ENCODE measurements at regions not wholly inside any gene's neighbourhood (a gene's known extent, or its start where the extent isn't known, plus 50 kb on each side); places are given as distances from the start of the nearest gene placed in this dataset.

GRCh38 chr7:79790656-79791262 is 337.3 kb upstream of the MAGI2 start:
- H3K4me3 ChIP-seq: no peak overlapping the region
- no peaks in the 10 kb centered on the region for H3K9me3 ChIP-seq
- DNase-seq: no peak
- no peak overlapping the region for H3K27ac ChIP-seq
- no peak for TF ChIP-seq CTCF (IDR thresholded peaks at IDR 0.05)
- intact Hi-C loops (cut with DNase I): no loop called here
- no peaks in the 10 kb centered on the region for H3K4me1 ChIP-seq
- WGBS, 2 donors: 62 to 70% methylated on average over 6 of the region's 6 CpGs
- no peaks in the 10 kb centered on the region for H3K36me3 ChIP-seq
- no peak for ATAC-seq
- no peaks in the 10 kb centered on the region for H3K27me3 ChIP-seq

- Histone ChIP-seq H3K27me3 (no peaks in the 10 kb centered on the region), H3K27ac (no peak overlapping the region), H3K9me3 (no peaks in the 10 kb centered on the region), H3K36me3 (no peaks in the 10 kb centered on the region), H3K4me1 (no peaks in the 10 kb centered on the region), H3K4me3 (no peak overlapping the region)
- intact Hi-C loops (cut with DNase I): no loop called here
- TF ChIP-seq CTCF (IDR thresholded peaks at IDR 0.05): no peak
- DNase-seq (no peak), ATAC-seq (no peak)
- 22 to 40% methylated on average over 2 of the region's 2 CpGs for WGBS, 2 donors
These were observed 336.3 kb upstream of the MAGI2 start for GRCh38 chr7:79789584-79790345.

GRCh38 chr7:79787623-79788022 is 334.2 kb upstream of the MAGI2 start:
- WGBS, 2 donors: 67 to 75% methylated on average over 3 of the region's 3 CpGs
- H3K4me1 ChIP-seq: no peaks in the 10 kb centered on the region
- H3K9me3 ChIP-seq: peaks cover 0 to 9% (median 0%) of the 10 kb centered on the region in 11 donors

GRCh38 chr7:79787096-79787495 is 333.6 kb upstream of the MAGI2 start:
- Histone ChIP-seq H3K4me1 (no peaks in the 10 kb centered on the region), H3K4me3 (no peak overlapping the region), H3K27me3 (no peaks in the 10 kb centered on the region), H3K27ac (no peak overlapping the region), H3K9me3 (peaks cover 0 to 9% (median 0%) of the 10 kb centered on the region in 11 donors), H3K36me3 (no peaks in the 10 kb centered on the region)
- 63 to 69% methylated on average over 2 of the region's 2 CpGs for WGBS, 2 donors
- intact Hi-C loops (cut with DNase I): no loop called here
- no peak for TF ChIP-seq CTCF (IDR thresholded peaks at IDR 0.05)
- no peak for DNase-seq
- ATAC-seq: no peak

More at GRCh38 chr7:79787623-79788022, 334.2 kb upstream of the MAGI2 start:
- intact Hi-C loops (cut with DNase I): no loop called here
- no peak for TF ChIP-seq CTCF (IDR thresholded peaks at IDR 0.05)
- H3K4me3 ChIP-seq: no peak overlapping the region
- no peak for DNase-seq
- ATAC-seq: no peak
- H3K27ac ChIP-seq: no peak overlapping the region
- H3K27me3 ChIP-seq: no peaks in the 10 kb centered on the region
- H3K36me3 ChIP-seq: no peaks in the 10 kb centered on the region
